T-helper 17 cell (primary cell): ENCODE measurements at regions not wholly inside any gene's neighbourhood (a gene's known extent, or its start where the extent isn't known, plus 50 kb on each side); places are given as distances from the start of the nearest gene placed in this dataset.

Experiments used
- ATAC-seq: fragments of 150-1000 bp; cut with Tn5 transposase; 2 replicates; pipeline ENCODE4 v1.10.0; 2021; ENCODE audit warnings: mild to moderate bottlenecking, moderate library complexity
- DNase-seq, 3 donors: peaks; one replicate each; pipeline versions ENCODE4 v3.0.0 to v3.0.0-alpha.2; 2020 to 2021
- H3K9me3 ChIP-seq: one replicate; pipeline ENCODE4 v1.7.0; 2013; ENCODE audit warnings: low read length, mild to moderate bottlenecking; ENCODE audit not compliant: control insufficient read depth, poor library complexity, severe bottlenecking
- H3K27ac Mint-ChIP-seq: one replicate; pipeline ENCODE4 v1.8.0; 2022; ENCODE audit warnings: mild to moderate bottlenecking, moderate library complexity, mixed read lengths
- H3K27me3 Mint-ChIP-seq: one replicate; pipeline ENCODE4 v1.8.0; 2022; ENCODE audit warnings: mixed read lengths
- H3K36me3 Mint-ChIP-seq: one replicate; pipeline ENCODE4 v1.8.0; 2022; ENCODE audit warnings: low read depth, mixed read lengths
- H3K4me1 Mint-ChIP-seq: one replicate; pipeline ENCODE4 v1.8.0; 2022; ENCODE audit warnings: mild to moderate bottlenecking, mixed read lengths
- H3K4me3 Mint-ChIP-seq: one replicate; pipeline ENCODE4 v1.8.0; 2022; ENCODE audit warnings: mild to moderate bottlenecking, moderate library complexity, mixed read lengths

- H3K27me3 Mint-ChIP-seq: no peaks in the 10 kb centered on the region
- no peaks in the 10 kb centered on the region for H3K9me3 ChIP-seq
- H3K27ac Mint-ChIP-seq: no peak overlapping the region
- ATAC-seq (no peak), DNase-seq (no peak)
- H3K4me3 Mint-ChIP-seq: no peak overlapping the region
- no peaks in the 10 kb centered on the region for H3K36me3 Mint-ChIP-seq
- no peaks in the 10 kb centered on the region for H3K4me1 Mint-ChIP-seq
Measured at GRCh38 chr9:87097238-87097637, 149.9 kb upstream of the GAS1 start.

GRCh38 chr9:87099407-87099806 is 152.1 kb upstream of the GAS1 start:
- Mint-ChIP-seq H3K4me1 (no peaks in the 10 kb centered on the region), H3K4me3 (no peak overlapping the region), H3K27ac (no peak overlapping the region), H3K27me3 (no peaks in the 10 kb centered on the region), H3K36me3 (no peaks in the 10 kb centered on the region)
- no peak for DNase-seq
- ATAC-seq: no peak
- no peaks in the 10 kb centered on the region for H3K9me3 ChIP-seq

GRCh38 chr9:87100001-87100400 is 152.7 kb upstream of the GAS1 start:
- H3K9me3 ChIP-seq: no peaks in the 10 kb centered on the region
- Mint-ChIP-seq H3K27ac (no peak overlapping the region), H3K27me3 (no peaks in the 10 kb centered on the region), H3K4me3 (no peak overlapping the region), H3K4me1 (no peaks in the 10 kb centered on the region), H3K36me3 (no peaks in the 10 kb centered on the region)
- no peak for ATAC-seq
- DNase-seq: no peak

- no peaks in the 10 kb centered on the region for H3K4me1 Mint-ChIP-seq
- no peak overlapping the region for H3K27ac Mint-ChIP-seq
- H3K4me3 Mint-ChIP-seq: no peak overlapping the region
- ATAC-seq (no peak), DNase-seq (no peak)
- peaks cover 9% of the 10 kb centered on the region for H3K27me3 Mint-ChIP-seq
- no peaks in the 10 kb centered on the region for H3K36me3 Mint-ChIP-seq
- no peaks in the 10 kb centered on the region for H3K9me3 ChIP-seq
Measured at GRCh38 chr9:87102126-87102525, 154.8 kb upstream of the GAS1 start.

GRCh38 chr9:87107072-87107471 is 159.8 kb upstream of the GAS1 start:
- H3K36me3 Mint-ChIP-seq: no peaks in the 10 kb centered on the region
- H3K4me1 Mint-ChIP-seq: no peaks in the 10 kb centered on the region
- no peak for ATAC-seq
- no peaks in the 10 kb centered on the region for H3K9me3 ChIP-seq
- no peak overlapping the region for H3K27ac Mint-ChIP-seq
- peaks cover 17% of the 10 kb centered on the region for H3K27me3 Mint-ChIP-seq
- no peak overlapping the region for H3K4me3 Mint-ChIP-seq
- no peak for DNase-seq

GRCh38 chr9:87108661-87109060 is 161.4 kb upstream of the GAS1 start:
- Mint-ChIP-seq H3K27ac (no peak overlapping the region), H3K4me3 (no peak overlapping the region), H3K36me3 (no peaks in the 10 kb centered on the region), H3K27me3 (peaks cover 17% of the 10 kb centered on the region), H3K4me1 (no peaks in the 10 kb centered on the region)
- ATAC-seq (no peak), DNase-seq (no peak)
- H3K9me3 ChIP-seq: no peaks in the 10 kb centered on the region

GRCh38 chr9:87109231-87109631 is 161.9 kb upstream of the GAS1 start:
- ATAC-seq (no peak), DNase-seq (no peak)
- no peak overlapping the region for H3K27ac Mint-ChIP-seq
- no peaks in the 10 kb centered on the region for H3K36me3 Mint-ChIP-seq
- H3K27me3 Mint-ChIP-seq: peaks cover 17% of the 10 kb centered on the region
- H3K4me3 Mint-ChIP-seq: no peak overlapping the region
- no peaks in the 10 kb centered on the region for H3K9me3 ChIP-seq
- no peaks in the 10 kb centered on the region for H3K4me1 Mint-ChIP-seq

- Mint-ChIP-seq H3K27me3 (peaks cover 17% of the 10 kb centered on the region), H3K4me3 (no peak overlapping the region), H3K36me3 (no peaks in the 10 kb centered on the region), H3K4me1 (no peaks in the 10 kb centered on the region), H3K27ac (no peak overlapping the region)
- ATAC-seq (no peak), DNase-seq (no peak)
- no peaks in the 10 kb centered on the region for H3K9me3 ChIP-seq
Measured at GRCh38 chr9:87109851-87110250, 162.5 kb upstream of the GAS1 start.

GRCh38 chr9:87111010-87111409 is 163.7 kb upstream of the GAS1 start:
- Mint-ChIP-seq H3K27me3 (peaks cover 12% of the 10 kb centered on the region), H3K36me3 (no peaks in the 10 kb centered on the region), H3K4me1 (no peaks in the 10 kb centered on the region), H3K27ac (no peak overlapping the region), H3K4me3 (no peak overlapping the region)
- ATAC-seq (no peak), DNase-seq (no peak)
- no peaks in the 10 kb centered on the region for H3K9me3 ChIP-seq

- ATAC-seq: no peak
- Mint-ChIP-seq H3K27me3 (peaks cover 8% of the 10 kb centered on the region), H3K36me3 (no peaks in the 10 kb centered on the region), H3K4me3 (no peak overlapping the region), H3K4me1 (no peaks in the 10 kb centered on the region), H3K27ac (no peak overlapping the region)
- no peaks in the 10 kb centered on the region for H3K9me3 ChIP-seq
- no peak for DNase-seq
Measured at GRCh38 chr9:87112656-87113055, 165.3 kb upstream of the GAS1 start.

- DNase-seq (no peak), ATAC-seq (no peak)
- Mint-ChIP-seq H3K4me1 (no peaks in the 10 kb centered on the region), H3K36me3 (no peaks in the 10 kb centered on the region), H3K27ac (no peak overlapping the region), H3K4me3 (no peak overlapping the region), H3K27me3 (peaks cover 4% of the 10 kb centered on the region)
- H3K9me3 ChIP-seq: no peaks in the 10 kb centered on the region
Measured at GRCh38 chr9:87113874-87114273, 166.6 kb upstream of the GAS1 start.

- ATAC-seq (no peak), DNase-seq (no peak)
- Mint-ChIP-seq H3K27me3 (peaks cover 16% of the 10 kb centered on the region), H3K4me1 (no peaks in the 10 kb centered on the region), H3K27ac (no peak overlapping the region), H3K36me3 (no peaks in the 10 kb centered on the region), H3K4me3 (no peak overlapping the region)
- H3K9me3 ChIP-seq: no peaks in the 10 kb centered on the region
Measured at GRCh38 chr9:87115785-87116184, 168.5 kb upstream of the GAS1 start.

- no peaks in the 10 kb centered on the region for H3K9me3 ChIP-seq
- no peaks in the 10 kb centered on the region for H3K4me1 Mint-ChIP-seq
- no peak overlapping the region for H3K4me3 Mint-ChIP-seq
- peaks cover 16% of the 10 kb centered on the region for H3K27me3 Mint-ChIP-seq
- no peaks in the 10 kb centered on the region for H3K36me3 Mint-ChIP-seq
- H3K27ac Mint-ChIP-seq: no peak overlapping the region
- DNase-seq: no peak
- ATAC-seq: no peak
Measured at GRCh38 chr9:87116492-87116891, 169.2 kb upstream of the GAS1 start.

- ATAC-seq (no peak), DNase-seq (no peak)
- H3K4me1 Mint-ChIP-seq: no peaks in the 10 kb centered on the region
Measured at GRCh38 chr9:87118594-87118993, 171.3 kb upstream of the GAS1 start.

More at GRCh38 chr9:87118594-87118993, 171.3 kb upstream of the GAS1 start:
- H3K9me3 ChIP-seq: no peaks in the 10 kb centered on the region
- Mint-ChIP-seq H3K4me3 (no peak overlapping the region), H3K27ac (no peak overlapping the region), H3K27me3 (peaks cover 16% of the 10 kb centered on the region), H3K36me3 (no peaks in the 10 kb centered on the region)
